K562 (cell line): ENCODE measurements at regions not wholly inside any gene's neighbourhood (a gene's known extent, or its start where the extent isn't known, plus 50 kb on each side); places are given as distances from the start of the nearest gene placed in this dataset.

ENCODE experiments used
- ATAC-seq: fragments of 200-7000 bp; cut with Tn5 transposase; 3 replicates; pipeline ENCODE4 v1.9.1; 2020; ENCODE audit warnings: moderate library complexity
- BruUV-seq: library from RNA; stranded (reverse); fragments of 400-500 nt; replicated peaks from 2 replicates; lab custom pipeline; 2021; lab: Mats Ljungman, UMichigan
- CTCF ChIA-PET: fragments of 300-600 bp; formaldehyde crosslinking; extraction: SDS; loops from one replicate; lab custom pipeline; 2021; ENCODE audit warnings: low intra/inter-chr PET ratio; lab: Yijun Ruan, JAX
- POLR2A ChIA-PET: fragments of 300-600, 350-650 bp; sonication (Branson Sonifier 250); formaldehyde crosslinking; extraction: SDS; loops from one replicate; lab custom pipeline; 2021; ENCODE audit warnings: antibody characterized with exemption, inconsistent platforms; lab: Yijun Ruan, JAX
- DNase-seq, 4 experiments: peaks; one replicate each; pipeline versions ENCODE4 v3.0.0 to v3.0.0-alpha.2; 2011 to 2018; ENCODE audit warnings: low spot score in 3 of 4, mixed read lengths in 3 of 4; ENCODE audit errors: extremely low read depth in 1 of 4
- FAIRE-seq: peaks from 2 replicates; lab custom pipeline; 2011; peaks lifted over from hg19 to GRCh38; lab: Jason Lieb, UNC
- H2AFZ ChIP-seq: 2 replicates; pipeline ENCODE4 v1.6.0; 2011; ENCODE audit warnings: low read depth, low read length, control low read depth, inconsistent platforms
- H3K27ac ChIP-seq: fragments of 200-600 bp; 3 replicates; pipeline ENCODE4 v1.8.0; 2011; ENCODE audit warnings: low read depth, mild to moderate bottlenecking, control low read depth, inconsistent platforms, low read length, moderate library complexity, mixed read lengths; ENCODE audit errors: extremely low read depth
- H3K27me3 ChIP-seq, 2 experiments: fragments of 300-600 bp in 1 of 2; 2 replicates in 1 of 2; 3 replicates in 1 of 2; pipeline versions ENCODE4 v1.6.0 to v1.8.0; 2011; ENCODE audit warnings: inconsistent platforms in 2 of 2, low read length in 2 of 2, mild to moderate bottlenecking in 1 of 2, mixed read lengths in 1 of 2, moderate library complexity in 1 of 2; ENCODE audit not compliant: control insufficient read depth in 2 of 2, insufficient read depth in 2 of 2
- H3K36me3 ChIP-seq: fragments of 300-600 bp; 3 replicates; pipeline ENCODE4 v1.8.0; 2011; ENCODE audit warnings: mild to moderate bottlenecking, low read length, inconsistent platforms; ENCODE audit not compliant: control insufficient read depth, insufficient read depth
- H3K4me1 ChIP-seq, 2 experiments: fragments of 200-600 bp in 1 of 2; replicated peaks in 1 of 2; 2 replicates in 1 of 2; 3 replicates in 1 of 2; pipeline versions ENCODE4 v1.5.1 to v1.8.0; 2011; ENCODE audit warnings: inconsistent platforms in 2 of 2, low read length in 2 of 2, mild to moderate bottlenecking in 1 of 2, mixed read lengths in 1 of 2, moderate library complexity in 1 of 2; ENCODE audit not compliant: control insufficient read depth in 2 of 2, insufficient read depth in 2 of 2
- H3K4me2 ChIP-seq: 2 replicates; pipeline ENCODE4 v1.6.1; 2011; ENCODE audit warnings: low read length, control low read depth, inconsistent platforms, mixed read lengths; ENCODE audit not compliant: insufficient read depth
- H3K4me3 ChIP-seq: fragments of 200-600 bp; sonication (generic), shearing (Covaris generic); 2 replicates; pipeline ENCODE4 v1.5.1; 2016; ENCODE audit warnings: control low read depth, inconsistent platforms
- H3K79me2 ChIP-seq: fragments of 200-600 bp; 3 replicates; pipeline ENCODE4 v1.8.0; 2011; ENCODE audit warnings: low read length, inconsistent platforms; ENCODE audit not compliant: control insufficient read depth, insufficient read depth
- H3K9ac ChIP-seq, 2 experiments: 2 replicates each; pipeline versions ENCODE4 v1.6.0 to v1.6.1; 2011; ENCODE audit warnings: low read depth in 2 of 2, low read length in 2 of 2, control low read depth in 1 of 2, inconsistent platforms in 1 of 2, mild to moderate bottlenecking in 1 of 2, mixed read lengths in 1 of 2; ENCODE audit not compliant: insufficient read depth in 1 of 2
- H3K9me1 ChIP-seq: one replicate; pipeline ENCODE4 v1.6.0; 2011; ENCODE audit warnings: inconsistent platforms, mild to moderate bottlenecking, low read length, moderate library complexity; ENCODE audit not compliant: control insufficient read depth, insufficient read depth
- H3K9me3 ChIP-seq: replicated peaks from 2 replicates; pipeline ENCODE4 v1.5.1; 2011; ENCODE audit warnings: low read depth, low read length, inconsistent platforms; ENCODE audit not compliant: control insufficient read depth, insufficient read depth
- H4K20me1 ChIP-seq: replicated peaks from 2 replicates; pipeline ENCODE4 v1.6.1; 2011; ENCODE audit warnings: low read length, inconsistent platforms, mixed read lengths; ENCODE audit not compliant: control insufficient read depth, insufficient read depth
- CBX2 ChIP-seq: fragments of 200-600 bp; sonication (generic); IDR thresholded peaks from one replicate; pipeline ENCODE4 v1.6.1; 2012; ENCODE audit warnings: mild to moderate bottlenecking, low read length, inconsistent platforms; ENCODE audit not compliant: insufficient read depth, poor library complexity, severe bottlenecking
- DACH1 ChIP-seq: fragments of 450-650 bp; IDR thresholded peaks from 2 replicates; pipeline ENCODE4 v1.6.1; 2018; ENCODE audit not compliant: partially characterized antibody
- FOXJ3 ChIP-seq: sonication (generic); formaldehyde crosslinking; IDR thresholded peaks from 2 replicates; pipeline ENCODE4 v1.4.0; 2020; ENCODE audit warnings: mild to moderate bottlenecking, missing genetic modification reagents
- HMG20B ChIP-seq: fragments of 250-450 bp; sonication (Bioruptor Pico); IDR thresholded peaks from 2 replicates; pipeline ENCODE4 v1.5.0; 2021; ENCODE audit warnings: mild to moderate bottlenecking
- MTA2 ChIP-seq: fragments of 450-650 bp; IDR thresholded peaks from 2 replicates; pipeline ENCODE4 v1.6.1; 2016; ENCODE audit warnings: low read depth
- POLR3G ChIP-seq: IDR thresholded peaks from 2 replicates; pipeline ENCODE4 v1.6.1; 2011; ENCODE audit not compliant: insufficient read length, insufficient replicate concordance; ENCODE audit errors: extremely low read depth
- RBM39 ChIP-seq: fragments of 200-400 bp; formaldehyde crosslinking; optimal IDR thresholded peaks from 2 replicates; pipeline ENCODE3; 2018; ENCODE audit warnings: low read depth, low read length
- RNF219 ChIP-seq: fragments of 250-450 bp; sonication (Bioruptor Pico); IDR thresholded peaks from 2 replicates; pipeline ENCODE4 v1.5.0; 2022; ENCODE audit warnings: mild to moderate bottlenecking
- ZNF165 ChIP-seq: fragments of 250-450 bp; sonication (Bioruptor Pico); IDR thresholded peaks from 2 replicates; pipeline ENCODE4 v1.4.0; 2020; ENCODE audit warnings: borderline replicate concordance
- WGBS: fragments of 100-300 bp; shearing (Covaris generic); methylation state at CpG from one replicate; pipeline ENCODE4 v1.1.6; 2016; ENCODE audit warnings: low coverage, mixed read lengths; ENCODE audit not compliant: insufficient coverage; ENCODE audit errors: missing lambda C conversion rate; 5-methylcytosine and 5-hydroxymethylcytosine counted together
- in situ Hi-C: fragments of 300-500 bp; cut with MboI; formaldehyde crosslinking; loops from 4 replicates; pipeline ENCODE4 v1.15.0; 2018; ENCODE audit warnings: inconsistent platforms, mixed read lengths
- intact Hi-C: fragments of 100-400 bp; cut with micrococcal nuclease; formaldehyde crosslinking; loops from 2 replicates; pipeline ENCODE4 v1.14.2; 2022
- TF ChIP-seq, protein P1 (sequence below): fragments of 450-650 bp; formaldehyde crosslinking; IDR thresholded peaks from 2 replicates; pipeline ENCODE4 v1.4.0; 2020; ENCODE audit warnings: mild to moderate bottlenecking

GRCh38 chr10:109055243-109055642 lies 868.1 kb downstream of the XPNPEP1 start:
- TF ChIP-seq CBX2 (no peak), ZNF165 (CRISPR knock-in tag) (no peak), POLR3G (no peak), RNF219 (CRISPR knock-in tag) (no peak), FOXJ3 (CRISPR knock-in tag) (no peak), RBM39 (no peak), MTA2 (no peak), HMG20B (no peak), DACH1 (no peak)
- TF ChIP-seq, protein P1, sequence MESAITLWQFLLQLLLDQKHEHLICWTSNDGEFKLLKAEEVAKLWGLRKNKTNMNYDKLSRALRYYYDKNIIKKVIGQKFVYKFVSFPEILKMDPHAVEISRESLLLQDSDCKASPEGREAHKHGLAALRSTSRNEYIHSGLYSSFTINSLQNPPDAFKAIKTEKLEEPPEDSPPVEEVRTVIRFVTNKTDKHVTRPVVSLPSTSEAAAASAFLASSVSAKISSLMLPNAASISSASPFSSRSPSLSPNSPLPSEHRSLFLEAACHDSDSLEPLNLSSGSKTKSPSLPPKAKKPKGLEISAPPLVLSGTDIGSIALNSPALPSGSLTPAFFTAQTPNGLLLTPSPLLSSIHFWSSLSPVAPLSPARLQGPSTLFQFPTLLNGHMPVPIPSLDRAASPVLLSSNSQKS: no peak
- no peak overlapping the region for H2AFZ ChIP-seq
- no peak overlapping the region for H3K4me3 ChIP-seq
- H4K20me1 ChIP-seq: no peaks in the 10 kb centered on the region
- in situ Hi-C loops (no loop called here), intact Hi-C loops (no loop called here)
- no peaks in the 10 kb centered on the region for H3K4me1 ChIP-seq
- no peak for FAIRE-seq
- H3K4me2 ChIP-seq: no peak overlapping the region
- WGBS: 0% methylated on average over 2 of the region's 2 CpGs
- H3K27ac ChIP-seq: no peak overlapping the region
- H3K9me1 ChIP-seq: no peaks in the 10 kb centered on the region
- H3K9ac ChIP-seq: no peak overlapping the region
- no TSS peak for BruUV-seq
- H3K27me3 ChIP-seq: no peaks in the 10 kb centered on the region
- no peaks in the 10 kb centered on the region for H3K79me2 ChIP-seq
- CTCF ChIA-PET: no interaction called here
- H3K9me3 ChIP-seq: no peaks in the 10 kb centered on the region
- POLR2A ChIA-PET: no interaction called here
- no peak for ATAC-seq
- no peak for DNase-seq
- no peaks in the 10 kb centered on the region for H3K36me3 ChIP-seq
